Hepatocyte (in vitro differentiated cells): ENCODE measurements at regions not wholly inside any gene's neighbourhood (a gene's known extent, or its start where the extent isn't known, plus 50 kb on each side); places are given as distances from the start of the nearest gene placed in this dataset.

ENCODE experiments used
- DNase-seq: peaks from one replicate; pipeline ENCODE4 v3.0.0-alpha.2; 2016; ENCODE audit warnings: low spot score
- H2AFZ ChIP-seq: fragments of 200-600 bp; sonication (generic); 2 replicates; pipeline ENCODE4 v1.6.0; 2016; ENCODE audit warnings: antibody characterized with exemption, mild to moderate bottlenecking
- H3K27ac ChIP-seq: fragments of 200-600 bp; sonication (generic); 2 replicates; pipeline ENCODE4 v1.5.1; 2016; ENCODE audit warnings: mild to moderate bottlenecking
- H3K27me3 ChIP-seq: fragments of 200-600 bp; sonication (generic); 2 replicates; pipeline ENCODE4 v1.6.1; 2016
- H3K36me3 ChIP-seq: fragments of 200-600 bp; sonication (generic); replicated peaks from 2 replicates; pipeline ENCODE4 v1.5.1; 2016; ENCODE audit warnings: low read depth; ENCODE audit not compliant: insufficient read depth
- H3K4me1 ChIP-seq: fragments of 200-600 bp; sonication (generic); 2 replicates; pipeline ENCODE4 v1.5.1; 2016; ENCODE audit warnings: mild to moderate bottlenecking, moderate library complexity; ENCODE audit not compliant: insufficient read depth
- H3K4me2 ChIP-seq: fragments of 200-600 bp; sonication (generic); 2 replicates; pipeline ENCODE4 v1.6.0; 2016
- H3K4me3 ChIP-seq: fragments of 200-600 bp; sonication (generic); 2 replicates; pipeline ENCODE4 v1.5.1; 2016; ENCODE audit warnings: mild to moderate bottlenecking
- H3K79me2 ChIP-seq: fragments of 200-600 bp; sonication (generic); 2 replicates; pipeline ENCODE4 v1.6.0; 2017; ENCODE audit warnings: mild to moderate bottlenecking
- H3K9me2 ChIP-seq: fragments of 200-600 bp; sonication (generic); replicated peaks from 2 replicates; pipeline ENCODE4 v1.6.0; 2017; ENCODE audit warnings: mild to moderate bottlenecking; ENCODE audit not compliant: insufficient read depth
- H3K9me3 ChIP-seq: fragments of 200-600 bp; sonication (generic); 2 replicates; pipeline ENCODE4 v1.5.1; 2016; ENCODE audit warnings: low read depth, mild to moderate bottlenecking
- H4K20me1 ChIP-seq: fragments of 200-600 bp; sonication (generic); 2 replicates; pipeline ENCODE4 v1.6.0; 2016; ENCODE audit warnings: mild to moderate bottlenecking; ENCODE audit not compliant: insufficient read depth, poor library complexity, severe bottlenecking
- CTCF ChIP-seq: fragments of 200-600 bp; sonication (generic); IDR thresholded peaks from 2 replicates; pipeline ENCODE4 v1.5.1; 2016; ENCODE audit warnings: antibody characterized with exemption, mild to moderate bottlenecking; ENCODE audit not compliant: poor library complexity
- EZH2 ChIP-seq: fragments of 200-600 bp; sonication (generic); IDR thresholded peaks from 2 replicates; pipeline ENCODE4 v1.6.1; 2016; ENCODE audit warnings: antibody characterized with exemption, mild to moderate bottlenecking, borderline replicate concordance
- EZH2phosphoT487 ChIP-seq: fragments of 200-600 bp; sonication (generic); IDR thresholded peaks from one replicate; pipeline ENCODE4 v1.6.1; 2018; ENCODE audit warnings: antibody characterized with exemption, mild to moderate bottlenecking, low read depth, moderate library complexity; ENCODE audit not compliant: unreplicated experiment, severe bottlenecking
- WGBS: methylation state at CpG from one replicate; pipeline ENCODE4 v1.1.6; 2016; ENCODE audit warnings: low lambda C conversion rate; ENCODE audit errors: missing lambda C conversion rate; 5-methylcytosine and 5-hydroxymethylcytosine counted together

- Histone ChIP-seq H3K27ac (peak overlapping the region; percentile 61), H3K4me1 (peaks cover 7% of the 10 kb centered on the region), H4K20me1 (no peaks in the 10 kb centered on the region), H3K27me3 (no peaks in the 10 kb centered on the region), H3K9me2 (no peaks in the 10 kb centered on the region), H2AFZ (no peak overlapping the region), H3K9me3 (no peaks in the 10 kb centered on the region), H3K4me3 (no peak overlapping the region), H3K36me3 (no peaks in the 10 kb centered on the region), H3K4me2 (no peak overlapping the region), H3K79me2 (no peaks in the 10 kb centered on the region)
- TF ChIP-seq EZH2phosphoT487 = no peak
- TF ChIP-seq CTCF = no peak
- no peak for TF ChIP-seq EZH2
- peak; percentile 30 for DNase-seq
- WGBS = 89% methylated on average over 1 of the region's 1 CpG
These were observed 350.5 kb upstream of the ETAA1 start for GRCh38 chr2:67046591-67046990.

GRCh38 chr2:67048314-67048713 is 348.8 kb upstream of the ETAA1 start:
- H3K9me3 ChIP-seq = no peaks in the 10 kb centered on the region
- H3K27ac ChIP-seq = no peak overlapping the region
- H3K4me1 ChIP-seq = peaks cover 7% of the 10 kb centered on the region
- no peak overlapping the region for H3K4me3 ChIP-seq
- H2AFZ ChIP-seq = no peak overlapping the region
- H4K20me1 ChIP-seq = no peaks in the 10 kb centered on the region
- WGBS = 97% methylated on average over 2 of the region's 2 CpGs
- no peaks in the 10 kb centered on the region for H3K79me2 ChIP-seq
- no peaks in the 10 kb centered on the region for H3K36me3 ChIP-seq
- no peaks in the 10 kb centered on the region for H3K27me3 ChIP-seq
- no peak for TF ChIP-seq EZH2phosphoT487
- TF ChIP-seq EZH2 = no peak
- no peak for TF ChIP-seq CTCF
- DNase-seq = no peak
- H3K4me2 ChIP-seq = no peak overlapping the region
- H3K9me2 ChIP-seq = no peaks in the 10 kb centered on the region

GRCh38 chr2:67050622-67051021 is 346.5 kb upstream of the ETAA1 start:
- Histone ChIP-seq H3K4me2 (no peak overlapping the region), H3K36me3 (no peaks in the 10 kb centered on the region), H2AFZ (no peak overlapping the region), H3K27ac (no peak overlapping the region), H3K27me3 (no peaks in the 10 kb centered on the region), H3K9me3 (no peaks in the 10 kb centered on the region), H3K4me3 (no peak overlapping the region), H3K4me1 (peaks cover 16% of the 10 kb centered on the region), H3K9me2 (no peaks in the 10 kb centered on the region), H4K20me1 (no peaks in the 10 kb centered on the region), H3K79me2 (no peaks in the 10 kb centered on the region)
- 70% methylated on average over 3 of the region's 3 CpGs for WGBS
- DNase-seq = no peak
- no peak for TF ChIP-seq EZH2
- TF ChIP-seq EZH2phosphoT487 = no peak
- no peak for TF ChIP-seq CTCF

GRCh38 chr2:67054728-67055127 is 342.4 kb upstream of the ETAA1 start:
- H3K79me2 ChIP-seq = no peaks in the 10 kb centered on the region
- no peak for DNase-seq
- no peaks in the 10 kb centered on the region for H3K9me2 ChIP-seq
- TF ChIP-seq CTCF = no peak
- TF ChIP-seq EZH2 = no peak
- TF ChIP-seq EZH2phosphoT487 = no peak
- no peak overlapping the region for H3K27ac ChIP-seq
- H3K27me3 ChIP-seq = no peaks in the 10 kb centered on the region
- no peaks in the 10 kb centered on the region for H3K9me3 ChIP-seq
- no peak overlapping the region for H3K4me3 ChIP-seq
- no peaks in the 10 kb centered on the region for H3K36me3 ChIP-seq
- H2AFZ ChIP-seq = no peak overlapping the region
- no peaks in the 10 kb centered on the region for H4K20me1 ChIP-seq
- no peak overlapping the region for H3K4me2 ChIP-seq
- peaks cover 25% of the 10 kb centered on the region for H3K4me1 ChIP-seq
- WGBS = 48% methylated on average over 3 of the region's 3 CpGs
